K562 (cell line): ENCODE measurements at regions not wholly inside any gene's neighbourhood (a gene's known extent, or its start where the extent isn't known, plus 50 kb on each side); places are given as distances from the start of the nearest gene placed in this dataset.

Experiments used
- BCOR ChIP-seq: fragments of 450-650 bp; IDR thresholded peaks from 2 replicates; pipeline ENCODE4 v1.6.1; 2016
- BRF1 ChIP-seq: IDR thresholded peaks from 3 replicates; pipeline ENCODE4 v1.6.1; 2011; ENCODE audit warnings: borderline replicate concordance, mild to moderate bottlenecking; ENCODE audit not compliant: insufficient read length; ENCODE audit errors: extremely low read depth
- CHD1 ChIP-seq: fragments of 200-600 bp; sonication (generic); IDR thresholded peaks from one replicate; pipeline ENCODE4 v1.6.1; 2012; ENCODE audit warnings: mild to moderate bottlenecking, moderate library complexity, low read length, inconsistent platforms
- COPS2 ChIP-seq: fragments of 450-650 bp; conservative IDR thresholded peaks from 2 replicates; pipeline ENCODE4 v1.6.1; 2016; ENCODE audit warnings: mild to moderate bottlenecking, moderate library complexity
- ESRRB ChIP-seq: fragments of 250-450 bp; sonication (Bioruptor Pico); IDR thresholded peaks from 2 replicates; pipeline ENCODE4 v1.5.0; 2020; ENCODE audit warnings: mild to moderate bottlenecking, moderate library complexity, borderline replicate concordance
- FOSL1 ChIP-seq: fragments of 200-800 bp; sonication (Bioruptor generic); conservative IDR thresholded peaks from 2 replicates; pipeline ENCODE4 v1.6.1; 2016; ENCODE audit warnings: missing genetic modification characterization, missing compliant biosample characterization
- FOXP1 ChIP-seq: sonication (generic); formaldehyde crosslinking; IDR thresholded peaks from 2 replicates; pipeline ENCODE4 v1.8.0; 2022; ENCODE audit warnings: mild to moderate bottlenecking, missing genetic modification reagents
- HEY1 ChIP-seq: fragments of 250-450 bp; sonication (Bioruptor Pico); IDR thresholded peaks from 2 replicates; pipeline ENCODE4 v1.5.0; 2020; ENCODE audit warnings: mild to moderate bottlenecking, moderate library complexity, borderline replicate concordance
- MED1 ChIP-seq: sonication (generic); formaldehyde crosslinking; IDR thresholded peaks from 2 replicates; pipeline ENCODE4 v1.8.1; 2023; ENCODE audit warnings: missing genetic modification reagents, borderline replicate concordance
- PCBP1 ChIP-seq: fragments of 200-400 bp; formaldehyde crosslinking; IDR thresholded peaks from 2 replicates; pipeline ENCODE4 v1.6.1; 2018; ENCODE audit warnings: mild to moderate bottlenecking, low read depth, low read length; ENCODE audit not compliant: poor library complexity, severe bottlenecking
- PHF8 ChIP-seq: fragments of 200-600 bp; sonication (generic); IDR thresholded peaks from 2 replicates; pipeline ENCODE4 v1.6.1; 2012; ENCODE audit warnings: mixed run types, mild to moderate bottlenecking, inconsistent platforms, low read length, moderate library complexity, borderline replicate concordance
- SMARCA5 ChIP-seq: fragments of 450-650 bp; IDR thresholded peaks from 2 replicates; pipeline ENCODE4 v1.6.1; 2016
- TAL1 ChIP-seq: fragments of 450-650 bp; IDR thresholded peaks from 2 replicates; pipeline ENCODE4 v1.6.1; 2016; ENCODE audit warnings: mild to moderate bottlenecking
- UBTF ChIP-seq, 2 experiments: IDR thresholded peaks; 2 replicates each; pipeline ENCODE4 v1.6.1; 2012; ENCODE audit warnings: improper control_type of control experiment in 2 of 2, low read depth in 2 of 2, low read length in 2 of 2, borderline replicate concordance in 1 of 2
- ZEB2 ChIP-seq: fragments of 450-650 bp; IDR thresholded peaks from 2 replicates; pipeline ENCODE4 v1.6.1; 2016
- ZFP36 ChIP-seq: fragments of 150-350 bp; IDR thresholded peaks from 2 replicates; pipeline ENCODE4 v1.6.1; 2018; ENCODE audit warnings: low read length, low read depth; ENCODE audit not compliant: partially characterized antibody
- ZNF263 ChIP-seq: sonication (generic); formaldehyde crosslinking; IDR thresholded peaks from 2 replicates; pipeline ENCODE4 v1.8.0; 2022; ENCODE audit warnings: mild to moderate bottlenecking, missing genetic modification reagents, borderline replicate concordance
- ZNF444 ChIP-seq: fragments of 250-450 bp; sonication (Bioruptor Pico); IDR thresholded peaks from 2 replicates; pipeline ENCODE4 v1.4.0; 2020; ENCODE audit warnings: mild to moderate bottlenecking, moderate library complexity
- TF ChIP-seq, protein P1 (sequence below): fragments of 250-450 bp; sonication (Bioruptor Pico); IDR thresholded peaks from 2 replicates; pipeline ENCODE4 v1.5.0; 2021; ENCODE audit warnings: mild to moderate bottlenecking, borderline replicate concordance
- TF ChIP-seq, protein P2 (sequence below): sonication (generic); formaldehyde crosslinking; IDR thresholded peaks from 2 replicates; pipeline ENCODE4 v1.8.0; 2022; ENCODE audit warnings: mild to moderate bottlenecking, missing genetic modification reagents

DNA sequence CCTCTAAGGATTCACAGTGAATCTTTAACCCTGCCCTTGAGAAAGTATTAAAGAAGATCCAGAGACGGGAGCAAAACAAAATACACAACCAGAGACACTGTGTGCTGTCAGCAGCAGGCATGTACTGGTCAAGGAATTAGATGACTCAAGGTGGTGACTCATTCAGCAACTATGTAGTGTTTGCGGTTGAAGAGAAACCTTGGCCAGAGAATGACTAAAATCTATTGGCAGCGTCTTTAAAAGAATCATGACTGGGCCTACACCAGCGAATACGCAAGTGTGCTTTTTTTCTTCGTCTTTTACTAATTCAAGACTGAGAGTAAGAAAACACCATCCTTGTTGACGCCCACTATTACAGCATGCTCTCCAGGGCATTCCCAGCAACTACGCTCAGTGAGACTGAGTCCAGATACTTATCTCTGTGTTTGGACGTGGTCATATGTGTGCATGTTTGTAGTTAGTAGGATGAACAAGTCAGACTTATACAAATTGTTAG, 72.4 kb upstream of the BACH2 start (continued):
- TF ChIP-seq ZEB2 (peak; percentile 79), FOSL1 (tag) (peak; percentile 100), MED1 (CRISPR knock-in tag) (no peak), FOXP1 (CRISPR knock-in tag) (no peak; the same call in 1 of the 2 replicates), ZNF444 (CRISPR knock-in tag) (no peak), PCBP1 (no peak), CHD1 (no peak), ESRRB (no peak), COPS2 (no peak), BRF1 (no peak), ZFP36 (peak; percentile 92), ZNF263 (no peak), BCOR (peak; percentile 24; the same call in 1 of the 2 replicates), TAL1 (no peak), SMARCA5 (peak; percentile 26; the same call in 1 of the 2 replicates), HEY1 (CRISPR knock-in tag) (no peak), PHF8 (no peak), UBTF (IDR thresholded peaks at IDR 0.05; ENCODE audit: borderline replicate concordance in 1 of 2, low read depth in 2 of 2, low read length in 2 of 2) (no peak)
- TF ChIP-seq, protein P1, sequence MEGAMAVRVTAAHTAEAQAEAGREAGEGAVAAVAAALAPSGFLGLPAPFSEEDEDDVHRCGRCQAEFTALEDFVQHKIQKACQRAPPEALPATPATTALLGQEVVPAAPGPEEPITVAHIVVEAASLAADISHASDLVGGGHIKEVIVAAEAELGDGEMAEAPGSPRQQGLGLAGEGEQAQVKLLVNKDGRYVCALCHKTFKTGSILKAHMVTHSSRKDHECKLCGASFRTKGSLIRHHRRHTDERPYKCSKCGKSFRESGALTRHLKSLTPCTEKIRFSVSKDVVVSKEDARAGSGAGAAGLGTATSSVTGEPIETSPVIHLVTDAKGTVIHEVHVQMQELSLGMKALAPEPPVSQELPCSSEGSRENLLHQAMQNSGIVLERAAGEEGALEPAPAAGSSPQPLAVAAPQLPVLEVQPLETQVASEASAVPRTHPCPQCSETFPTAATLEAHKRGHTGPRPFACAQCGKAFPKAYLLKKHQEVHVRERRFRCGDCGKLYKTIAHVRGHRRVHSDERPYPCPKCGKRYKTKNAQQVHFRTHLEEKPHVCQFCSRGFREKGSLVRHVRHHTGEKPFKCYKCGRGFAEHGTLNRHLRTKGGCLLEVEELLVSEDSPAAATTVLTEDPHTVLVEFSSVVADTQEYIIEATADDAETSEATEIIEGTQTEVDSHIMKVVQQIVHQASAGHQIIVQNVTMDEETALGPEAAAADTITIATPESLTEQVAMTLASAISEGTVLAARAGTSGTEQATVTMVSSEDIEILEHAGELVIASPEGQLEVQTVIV (CRISPR knock-in tag), result no peak
- TF ChIP-seq, protein P2, sequence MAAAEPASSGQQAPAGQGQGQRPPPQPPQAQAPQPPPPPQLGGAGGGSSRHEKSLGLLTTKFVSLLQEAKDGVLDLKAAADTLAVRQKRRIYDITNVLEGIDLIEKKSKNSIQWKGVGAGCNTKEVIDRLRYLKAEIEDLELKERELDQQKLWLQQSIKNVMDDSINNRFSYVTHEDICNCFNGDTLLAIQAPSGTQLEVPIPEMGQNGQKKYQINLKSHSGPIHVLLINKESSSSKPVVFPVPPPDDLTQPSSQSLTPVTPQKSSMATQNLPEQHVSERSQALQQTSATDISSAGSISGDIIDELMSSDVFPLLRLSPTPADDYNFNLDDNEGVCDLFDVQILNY (CRISPR knock-in tag), result no peak
